GM10266 (cell line): ENCODE measurements at regions not wholly inside any gene's neighbourhood (a gene's known extent, or its start where the extent isn't known, plus 50 kb on each side); places are given as distances from the start of the nearest gene placed in this dataset.

Experiments
- DNase-seq: peaks from one replicate; pipeline ENCODE4 v3.0.0; 2012; ENCODE audit errors: extremely low spot score
- CTCF ChIP-seq: IDR thresholded peaks from 2 replicates; pipeline ENCODE4 v1.5.1; 2012; ENCODE audit warnings: mild to moderate bottlenecking, low read depth; ENCODE audit not compliant: control insufficient read depth, insufficient read depth; ENCODE audit errors: missing control alignments

- no peak for DNase-seq
- no peak for TF ChIP-seq CTCF
Observed at GRCh38 chr6:103175056-103175455, 1684.7 kb downstream of the HACE1 start.

DNA sequence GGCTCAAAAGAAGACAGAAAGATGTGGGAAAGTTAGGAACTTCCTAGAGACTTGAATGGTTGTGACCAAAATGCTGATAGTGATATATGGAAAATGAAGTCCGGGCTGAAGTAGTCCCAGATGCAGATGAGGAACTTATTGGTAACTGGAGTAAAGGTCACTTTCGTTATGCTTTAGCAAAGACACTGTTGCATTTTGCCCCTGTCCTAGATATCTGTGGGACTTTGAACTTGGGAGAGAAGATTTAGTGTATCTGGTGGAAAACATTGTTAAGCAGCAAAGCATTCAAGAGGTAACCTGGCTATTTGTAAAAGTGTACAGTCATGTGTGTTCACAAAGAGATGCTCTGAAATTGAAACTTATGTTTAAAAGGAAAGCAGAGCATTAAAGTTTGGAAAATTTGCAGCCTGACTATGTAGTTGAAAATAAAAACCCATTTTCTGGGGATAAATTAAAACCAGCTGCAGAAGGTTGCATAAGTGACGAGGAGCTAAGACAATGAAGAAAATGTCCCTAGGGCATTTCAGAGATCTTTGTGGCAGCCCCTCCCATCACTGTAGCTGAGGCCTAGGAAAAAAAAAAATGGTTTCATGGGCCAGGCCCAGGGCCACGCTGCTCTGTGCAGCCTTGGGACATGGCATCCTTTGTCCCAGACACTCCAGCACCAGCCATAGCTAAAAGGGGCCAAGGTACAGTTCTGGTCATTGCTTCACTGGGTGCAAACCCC lies 1692.2 kb downstream of the HACE1 start:
- no peak for DNase-seq
- TF ChIP-seq CTCF, result no peak

GRCh38 chr6:103154779-103155572 lies 1704.7 kb downstream of the HACE1 start:
- no peak for DNase-seq
- no peak for TF ChIP-seq CTCF

DNA sequence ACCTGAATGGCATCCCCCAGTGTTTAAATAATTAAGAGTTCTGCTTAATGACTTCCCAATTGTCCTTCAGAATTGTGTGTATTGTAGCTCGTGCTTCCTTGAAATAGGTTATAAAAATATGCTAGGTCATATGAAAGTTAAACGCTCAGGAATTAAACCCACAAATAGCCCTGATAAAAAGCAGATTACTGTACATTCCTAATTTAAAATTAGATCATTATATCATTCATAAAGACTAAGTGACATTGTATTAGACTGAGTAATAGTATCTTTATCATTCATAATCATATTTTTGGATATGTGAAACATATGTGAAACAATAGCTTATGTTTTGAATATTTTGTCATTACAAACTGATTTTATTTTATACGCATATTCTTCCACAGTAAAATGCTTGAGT lies 1706.7 kb downstream of the HACE1 start:
- no peak for TF ChIP-seq CTCF

DNA sequence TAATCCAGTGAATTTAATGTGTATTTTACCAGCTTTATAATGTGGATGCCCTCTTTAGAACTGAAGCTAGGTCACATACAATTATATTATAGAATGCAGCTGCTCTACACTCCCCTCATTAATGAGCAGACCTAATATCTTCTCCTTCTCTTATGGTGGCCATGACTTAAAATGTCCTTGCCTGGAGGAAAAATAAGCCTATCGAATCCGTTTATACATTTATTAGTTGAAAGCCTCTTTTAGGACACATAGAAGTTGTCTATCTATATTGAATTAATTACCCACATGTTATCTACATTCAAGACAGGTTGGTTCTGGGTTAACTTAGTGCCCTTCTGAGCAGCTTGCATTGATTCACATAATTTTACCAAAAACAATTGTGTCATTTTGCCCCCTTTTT lies 1716.8 kb downstream of the HACE1 start:
- DNase-seq, result no peak
- no peak for TF ChIP-seq CTCF

More for the DNA sequence above, 1706.7 kb downstream of the HACE1 start:
- no peak for DNase-seq

DNA sequence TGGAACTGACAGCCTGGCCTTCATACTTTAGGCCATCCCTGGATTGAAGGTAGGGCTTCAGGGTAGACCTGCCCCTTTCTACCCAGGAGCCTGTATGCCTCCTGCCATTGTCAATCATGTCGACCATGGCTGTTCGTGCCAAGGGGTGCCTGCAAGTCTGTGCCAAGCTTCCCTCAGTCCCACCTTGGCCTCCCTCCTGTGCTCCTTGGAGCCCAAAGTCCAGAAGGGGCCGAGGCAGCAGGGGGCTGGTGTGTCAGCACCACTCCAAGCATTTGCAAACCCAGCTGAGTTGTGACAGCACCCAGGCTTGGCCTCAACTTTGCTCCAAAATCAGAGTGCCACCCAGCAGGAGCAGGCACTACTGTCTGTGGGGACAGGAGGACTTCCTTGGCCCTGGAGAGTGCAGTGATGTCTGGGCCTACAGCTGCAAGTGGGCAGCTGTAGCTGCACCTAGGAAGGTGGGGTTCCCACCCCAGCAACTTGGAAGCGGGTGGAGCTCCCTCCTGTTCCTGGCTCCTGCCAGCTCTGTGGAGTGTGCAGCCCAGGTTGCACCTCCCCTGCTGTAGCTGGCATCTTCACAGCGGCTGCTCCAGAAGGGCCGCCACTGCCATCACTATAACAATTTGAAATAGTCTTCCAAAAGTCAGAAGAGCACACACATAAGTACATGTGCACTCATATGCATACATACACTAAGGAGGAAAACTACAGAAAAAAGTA lies 1719.3 kb downstream of the HACE1 start:
- DNase-seq, result no peak
- no peak for TF ChIP-seq CTCF

DNA sequence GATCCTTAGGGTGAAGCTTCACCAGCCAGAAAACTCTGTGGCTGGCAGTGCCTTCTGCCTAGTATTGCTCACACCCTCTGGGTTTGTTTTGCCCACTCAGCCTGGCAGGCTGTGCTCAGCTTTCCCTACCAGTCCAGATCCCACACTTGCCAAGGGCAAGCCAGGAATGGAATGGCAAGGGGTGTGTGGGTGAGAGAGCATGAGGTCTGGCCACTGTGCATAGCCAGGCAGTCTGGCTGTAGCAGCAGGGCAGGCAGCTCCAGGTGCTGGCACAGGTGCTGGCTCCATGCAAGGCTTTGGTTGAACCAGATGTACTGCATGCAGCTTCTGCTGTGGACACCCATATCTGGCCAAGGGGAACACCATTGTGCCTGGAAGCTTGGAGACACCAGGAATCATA lies 1720.3 kb downstream of the HACE1 start:
- no peak for TF ChIP-seq CTCF

More for the DNA sequence above, 1720.3 kb downstream of the HACE1 start:
- no peak for DNase-seq
